WTC11 (cell line): ENCODE measurements at regions not wholly inside any gene's neighbourhood (a gene's known extent, or its start where the extent isn't known, plus 50 kb on each side); places are given as distances from the start of the nearest gene placed in this dataset.

ENCODE experiments used
- ATAC-seq: fragments of 200-7000 bp; cut with Tn5 transposase; 2 replicates; pipeline ENCODE4 v1.10.0; 2021; ENCODE audit warnings: mild to moderate bottlenecking, moderate library complexity
- CTCF ChIA-PET: fragments of 300-600 bp; sonication (Branson Sonifier 250); formaldehyde crosslinking; loops from one replicate; lab custom pipeline; 2021; ENCODE audit warnings: antibody characterized with exemption; lab: Charles Lee
- POLR2A ChIA-PET: fragments of 350-600 bp; sonication (Branson Sonifier 250); formaldehyde crosslinking; loops from one replicate; lab custom pipeline; 2021; ENCODE audit warnings: antibody characterized with exemption; lab: Charles Lee
- DNase-seq: peaks from one replicate; pipeline ENCODE4 v3.0.0; 2021; ENCODE audit warnings: low spot score
- H3K27ac Mint-ChIP-seq: 2 replicates; pipeline ENCODE4 v1.8.0; 2021; ENCODE audit warnings: mixed read lengths
- H3K27me3 Mint-ChIP-seq: 2 replicates; pipeline ENCODE4 v1.8.0; 2021; ENCODE audit warnings: low read depth, mild to moderate bottlenecking, moderate library complexity, mixed read lengths
- H3K36me3 Mint-ChIP-seq: 2 replicates; pipeline ENCODE4 v1.8.0; 2021; ENCODE audit warnings: mixed read lengths
- H3K4me1 Mint-ChIP-seq: 2 replicates; pipeline ENCODE4 v1.8.0; 2022; ENCODE audit warnings: mixed read lengths
- H3K4me3 Mint-ChIP-seq: 2 replicates; pipeline ENCODE4 v1.8.0; 2021; ENCODE audit warnings: mild to moderate bottlenecking, moderate library complexity, mixed read lengths
- H3K9me3 Mint-ChIP-seq: 2 replicates; pipeline ENCODE4 v1.8.0; 2021; ENCODE audit warnings: mixed read lengths
- AR ChIP-seq: fragments of 250-450 bp; sonication (Bioruptor Pico); IDR thresholded peaks from 2 replicates; pipeline ENCODE4 v1.9.0; 2021; ENCODE audit warnings: mild to moderate bottlenecking
- ATF2 ChIP-seq: sonication (generic); formaldehyde crosslinking; IDR thresholded peaks from 2 replicates; pipeline ENCODE4 v1.8.1; 2022; ENCODE audit warnings: low read depth, missing genetic modification reagents, borderline replicate concordance
- ATF6 ChIP-seq: sonication (generic); formaldehyde crosslinking; IDR thresholded peaks from 2 replicates; pipeline ENCODE4 v1.8.1; 2023; ENCODE audit warnings: mild to moderate bottlenecking, missing genetic modification reagents
- CBFB ChIP-seq: sonication (generic); formaldehyde crosslinking; IDR thresholded peaks from 2 replicates; pipeline ENCODE4 v1.8.1; 2022; ENCODE audit warnings: mild to moderate bottlenecking, low read depth, missing genetic modification reagents
- CREM ChIP-seq: sonication (generic); formaldehyde crosslinking; IDR thresholded peaks from 2 replicates; pipeline ENCODE4 v1.8.1; 2022; ENCODE audit warnings: mild to moderate bottlenecking, missing genetic modification reagents, moderate library complexity
- ESRRA ChIP-seq: sonication (generic); formaldehyde crosslinking; IDR thresholded peaks from 2 replicates; pipeline ENCODE4 v1.8.1; 2022; ENCODE audit warnings: mild to moderate bottlenecking, missing genetic modification reagents, borderline replicate concordance
- ETV6 ChIP-seq: sonication (generic); formaldehyde crosslinking; IDR thresholded peaks from 2 replicates; pipeline ENCODE4 v1.8.1; 2022; ENCODE audit warnings: mild to moderate bottlenecking, missing genetic modification reagents
- FOXK1 ChIP-seq: sonication (generic); formaldehyde crosslinking; IDR thresholded peaks from 2 replicates; pipeline ENCODE4 v1.8.0; 2022; ENCODE audit warnings: mild to moderate bottlenecking, moderate library complexity, missing genetic modification reagents
- FOXP1 ChIP-seq: sonication (generic); formaldehyde crosslinking; IDR thresholded peaks from 2 replicates; pipeline ENCODE4 v1.8.0; 2022; ENCODE audit warnings: missing genetic modification reagents, mild to moderate bottlenecking, moderate library complexity, borderline replicate concordance
- GRHL2 ChIP-seq: fragments of 250-450 bp; sonication (Bioruptor Pico); IDR thresholded peaks from 2 replicates; pipeline ENCODE4 v1.8.0; 2022; ENCODE audit warnings: mild to moderate bottlenecking, moderate library complexity; ENCODE audit not compliant: insufficient replicate concordance, severe bottlenecking
- IRF2 ChIP-seq: sonication (generic); formaldehyde crosslinking; IDR thresholded peaks from 2 replicates; pipeline ENCODE4 v1.8.0; 2022; ENCODE audit warnings: low read depth, missing genetic modification reagents, borderline replicate concordance
- KAT7 ChIP-seq: sonication (generic); formaldehyde crosslinking; IDR thresholded peaks from 2 replicates; pipeline ENCODE4 v1.8.1; 2023; ENCODE audit warnings: missing genetic modification reagents, mild to moderate bottlenecking, borderline replicate concordance
- RORB ChIP-seq: fragments of 250-450 bp; sonication (Bioruptor Pico); IDR thresholded peaks from 2 replicates; pipeline ENCODE4 v1.9.0; 2021; ENCODE audit warnings: mild to moderate bottlenecking
- SMAD3 ChIP-seq: sonication (generic); formaldehyde crosslinking; IDR thresholded peaks from 2 replicates; pipeline ENCODE4 v1.8.0; 2022; ENCODE audit warnings: missing genetic modification reagents, mild to moderate bottlenecking, borderline replicate concordance
- TEAD1 ChIP-seq: sonication (generic); formaldehyde crosslinking; IDR thresholded peaks from 2 replicates; pipeline ENCODE4 v1.8.0; 2022; ENCODE audit warnings: mild to moderate bottlenecking, missing genetic modification reagents
- TP53 ChIP-seq: sonication (generic); formaldehyde crosslinking; IDR thresholded peaks from 2 replicates; pipeline ENCODE4 v1.8.1; 2023; ENCODE audit warnings: mild to moderate bottlenecking, missing genetic modification reagents
- ZNF263 ChIP-seq: sonication (generic); formaldehyde crosslinking; IDR thresholded peaks from 2 replicates; pipeline ENCODE4 v1.8.1; 2022; ENCODE audit warnings: low read depth, mild to moderate bottlenecking, moderate library complexity, missing genetic modification reagents
- ZNF281 ChIP-seq: sonication (generic); formaldehyde crosslinking; IDR thresholded peaks from 2 replicates; pipeline ENCODE4 v1.8.0; 2023; ENCODE audit warnings: mild to moderate bottlenecking, missing genetic modification reagents
- ZNF317 ChIP-seq: sonication (generic); formaldehyde crosslinking; IDR thresholded peaks from 2 replicates; pipeline ENCODE4 v1.8.1; 2023; ENCODE audit warnings: low read depth, mild to moderate bottlenecking, moderate library complexity, missing genetic modification reagents, borderline replicate concordance
- TF ChIP-seq, protein P1 (sequence below): sonication (generic); formaldehyde crosslinking; IDR thresholded peaks from 2 replicates; pipeline ENCODE4 v1.8.1; 2022; ENCODE audit warnings: low read depth, mild to moderate bottlenecking, moderate library complexity, missing genetic modification reagents, borderline replicate concordance
- TF ChIP-seq, protein P2 (sequence below): sonication (generic); formaldehyde crosslinking; conservative IDR thresholded peaks from 2 replicates; pipeline ENCODE4 v1.8.1; 2023; ENCODE audit warnings: mild to moderate bottlenecking, low read depth, missing genetic modification reagents, moderate library complexity

DNA sequence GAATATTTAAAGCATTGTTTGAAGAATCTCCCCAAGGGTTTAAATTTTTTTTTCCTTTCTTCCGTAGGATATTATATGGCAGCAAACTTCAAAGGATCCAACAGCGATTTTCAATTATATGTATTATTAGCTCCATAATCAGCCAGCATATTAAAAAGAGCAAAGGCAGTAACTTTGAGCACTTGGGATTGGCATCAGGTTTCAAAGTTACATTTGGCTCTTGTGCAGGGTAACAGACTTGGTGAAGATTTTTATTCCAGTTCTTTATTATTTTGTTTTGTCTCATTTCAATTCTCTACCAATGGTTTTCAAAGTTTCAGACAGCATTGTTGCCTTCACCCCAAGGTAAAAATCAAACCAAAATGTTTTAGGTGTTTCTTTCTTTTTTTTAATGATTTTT is 116.7 kb upstream of the ZNF366 start:
- Mint-ChIP-seq H3K27me3 (no peaks in the 10 kb centered on the region; the same call in 1 of the 2 replicates), H3K9me3 (no peaks in the 10 kb centered on the region), H3K27ac (no peak overlapping the region), H3K4me1 (peaks cover 20% of the 10 kb centered on the region), H3K4me3 (no peak overlapping the region), H3K36me3 (no peaks in the 10 kb centered on the region)
- ChIA-PET POLR2A (no interaction called here), CTCF (interaction anchor here (2.4 kb wide), 1 partner anchor 12 kb away, joined by 10 read pairs; no protein-coding TSS in a partner anchor)
- DNase-seq (no peak), ATAC-seq (no peak)
- TF ChIP-seq ESRRA (CRISPR knock-in tag): no peak
- no peak for TF ChIP-seq FOXK1 (CRISPR knock-in tag)
- no peak for TF ChIP-seq KAT7 (CRISPR knock-in tag)
- no peak for TF ChIP-seq RORB
- no peak for TF ChIP-seq ETV6 (CRISPR knock-in tag)
- TF ChIP-seq, protein P1, sequence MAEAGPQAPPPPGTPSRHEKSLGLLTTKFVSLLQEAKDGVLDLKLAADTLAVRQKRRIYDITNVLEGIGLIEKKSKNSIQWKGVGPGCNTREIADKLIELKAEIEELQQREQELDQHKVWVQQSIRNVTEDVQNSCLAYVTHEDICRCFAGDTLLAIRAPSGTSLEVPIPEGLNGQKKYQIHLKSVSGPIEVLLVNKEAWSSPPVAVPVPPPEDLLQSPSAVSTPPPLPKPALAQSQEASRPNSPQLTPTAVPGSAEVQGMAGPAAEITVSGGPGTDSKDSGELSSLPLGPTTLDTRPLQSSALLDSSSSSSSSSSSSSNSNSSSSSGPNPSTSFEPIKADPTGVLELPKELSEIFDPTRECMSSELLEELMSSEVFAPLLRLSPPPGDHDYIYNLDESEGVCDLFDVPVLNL (CRISPR knock-in tag): no peak
- no peak for TF ChIP-seq TEAD1 (CRISPR knock-in tag)
- no peak for TF ChIP-seq GRHL2 (CRISPR knock-in tag)
- TF ChIP-seq AR (CRISPR knock-in tag): no peak
- TF ChIP-seq ATF6 (CRISPR knock-in tag): no peak
- TF ChIP-seq IRF2 (CRISPR knock-in tag): no peak
- no peak for TF ChIP-seq SMAD3 (CRISPR knock-in tag)
- no peak for TF ChIP-seq CBFB
- no peak for TF ChIP-seq CREM (CRISPR knock-in tag)
- TF ChIP-seq, protein P2, sequence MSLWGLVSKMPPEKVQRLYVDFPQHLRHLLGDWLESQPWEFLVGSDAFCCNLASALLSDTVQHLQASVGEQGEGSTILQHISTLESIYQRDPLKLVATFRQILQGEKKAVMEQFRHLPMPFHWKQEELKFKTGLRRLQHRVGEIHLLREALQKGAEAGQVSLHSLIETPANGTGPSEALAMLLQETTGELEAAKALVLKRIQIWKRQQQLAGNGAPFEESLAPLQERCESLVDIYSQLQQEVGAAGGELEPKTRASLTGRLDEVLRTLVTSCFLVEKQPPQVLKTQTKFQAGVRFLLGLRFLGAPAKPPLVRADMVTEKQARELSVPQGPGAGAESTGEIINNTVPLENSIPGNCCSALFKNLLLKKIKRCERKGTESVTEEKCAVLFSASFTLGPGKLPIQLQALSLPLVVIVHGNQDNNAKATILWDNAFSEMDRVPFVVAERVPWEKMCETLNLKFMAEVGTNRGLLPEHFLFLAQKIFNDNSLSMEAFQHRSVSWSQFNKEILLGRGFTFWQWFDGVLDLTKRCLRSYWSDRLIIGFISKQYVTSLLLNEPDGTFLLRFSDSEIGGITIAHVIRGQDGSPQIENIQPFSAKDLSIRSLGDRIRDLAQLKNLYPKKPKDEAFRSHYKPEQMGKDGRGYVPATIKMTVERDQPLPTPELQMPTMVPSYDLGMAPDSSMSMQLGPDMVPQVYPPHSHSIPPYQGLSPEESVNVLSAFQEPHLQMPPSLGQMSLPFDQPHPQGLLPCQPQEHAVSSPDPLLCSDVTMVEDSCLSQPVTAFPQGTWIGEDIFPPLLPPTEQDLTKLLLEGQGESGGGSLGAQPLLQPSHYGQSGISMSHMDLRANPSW (CRISPR knock-in tag): no peak

DNA sequence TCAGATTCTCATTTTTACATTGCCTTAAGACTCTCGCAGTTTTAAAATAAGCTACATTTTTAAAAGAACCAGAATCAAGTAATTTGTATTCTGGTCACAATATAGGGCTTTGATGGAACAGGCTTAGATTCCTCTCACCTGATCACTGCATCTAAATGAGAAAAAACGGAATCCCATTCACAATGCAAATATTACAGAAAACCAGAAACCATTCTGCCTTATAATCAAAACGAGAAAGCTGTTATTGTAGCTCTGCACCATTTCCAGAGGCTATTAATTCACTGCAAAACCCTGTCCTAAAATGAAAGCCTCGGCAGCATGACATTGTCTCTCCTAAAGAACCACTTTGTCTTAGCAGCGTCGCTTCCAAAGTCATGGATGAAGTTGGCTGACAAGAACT is 116.1 kb upstream of the ZNF366 start:
- Mint-ChIP-seq H3K36me3 (no peaks in the 10 kb centered on the region), H3K27ac (no peak overlapping the region), H3K4me3 (no peak overlapping the region), H3K4me1 (peaks cover 26% of the 10 kb centered on the region), H3K9me3 (no peaks in the 10 kb centered on the region), H3K27me3 (peaks cover under 1% of the 10 kb centered on the region; the same call in 1 of the 2 replicates)
- ChIA-PET POLR2A (no interaction called here), CTCF (interaction anchor here (2.4 kb wide), 1 partner anchor 12 kb away, joined by 10 read pairs; no protein-coding TSS in a partner anchor)
- ATAC-seq: no peak
- DNase-seq: no peak
- TF ChIP-seq ZNF281: no peak
- TF ChIP-seq TP53 (CRISPR knock-in tag): no peak
- no peak for TF ChIP-seq ZNF317 (CRISPR knock-in tag)
- no peak for TF ChIP-seq ZNF263
- TF ChIP-seq FOXP1 (CRISPR knock-in tag): no peak
- no peak for TF ChIP-seq ATF2
